ENCODE measurements at regions not wholly inside any gene's neighbourhood (a gene's known extent, or its start where the extent isn't known, plus 50 kb on each side); places are given as distances from the start of the nearest gene placed in this dataset.

DNA sequence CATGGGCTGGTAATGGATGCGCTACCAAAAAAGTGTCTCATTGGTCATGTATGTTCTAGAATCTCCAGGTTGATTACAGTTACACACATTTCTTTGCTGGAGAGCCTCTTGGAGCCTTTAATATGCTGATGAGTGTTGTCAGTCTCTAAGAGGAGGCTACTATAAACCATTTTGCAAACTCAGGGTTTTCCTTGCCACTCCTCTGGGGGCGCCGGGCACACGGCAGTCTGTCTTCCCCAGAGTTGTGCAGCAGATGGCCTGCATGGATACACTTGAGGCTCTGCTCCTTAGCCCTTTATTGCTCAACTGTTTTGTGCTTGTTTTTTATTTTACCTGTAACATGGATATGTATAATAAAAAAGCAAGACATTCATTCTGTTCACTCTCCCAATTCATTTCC, 196.5 kb downstream of the ACTR3B start:
- FAIRE-seq = no peak

DNA sequence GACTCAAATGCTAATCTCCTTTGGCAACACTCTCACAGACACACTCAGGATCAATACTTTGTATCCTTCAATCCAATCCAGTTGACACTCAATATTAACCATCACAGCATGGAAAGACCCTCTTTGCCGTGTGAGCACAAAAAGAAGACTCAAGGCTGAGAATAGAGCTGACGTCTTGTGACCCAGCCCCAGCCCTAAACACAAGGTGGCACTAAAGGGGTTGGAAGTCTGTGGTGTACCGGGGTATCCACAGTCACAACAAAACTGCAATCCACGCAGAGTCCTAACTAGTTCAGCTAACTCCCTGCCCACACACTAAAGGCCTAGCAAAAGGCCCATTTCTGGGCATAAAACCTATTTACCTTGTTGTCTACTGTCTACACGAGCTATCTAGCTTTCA, 200.1 kb downstream of the ACTR3B start:
- FAIRE-seq = no peak

DNA sequence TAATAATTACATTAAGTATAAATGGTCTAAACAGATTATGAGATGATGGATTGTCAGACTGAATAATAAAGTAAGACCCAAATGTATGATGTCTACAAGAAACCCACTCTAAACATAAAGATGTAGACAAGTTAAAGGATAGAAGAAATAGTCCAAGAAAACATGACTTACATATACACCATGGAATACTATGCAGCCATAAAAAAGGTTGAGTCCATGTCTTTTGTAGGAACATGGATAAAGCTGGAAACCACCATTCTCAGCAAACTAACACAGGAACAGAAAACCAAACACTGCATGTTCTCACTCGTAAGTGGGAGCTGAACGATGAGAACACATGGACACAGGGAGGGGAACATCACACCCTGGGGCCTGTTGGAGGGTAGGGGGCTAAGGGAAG, 202.2 kb downstream of the ACTR3B start:
- peak; percentile 6 for FAIRE-seq

DNA sequence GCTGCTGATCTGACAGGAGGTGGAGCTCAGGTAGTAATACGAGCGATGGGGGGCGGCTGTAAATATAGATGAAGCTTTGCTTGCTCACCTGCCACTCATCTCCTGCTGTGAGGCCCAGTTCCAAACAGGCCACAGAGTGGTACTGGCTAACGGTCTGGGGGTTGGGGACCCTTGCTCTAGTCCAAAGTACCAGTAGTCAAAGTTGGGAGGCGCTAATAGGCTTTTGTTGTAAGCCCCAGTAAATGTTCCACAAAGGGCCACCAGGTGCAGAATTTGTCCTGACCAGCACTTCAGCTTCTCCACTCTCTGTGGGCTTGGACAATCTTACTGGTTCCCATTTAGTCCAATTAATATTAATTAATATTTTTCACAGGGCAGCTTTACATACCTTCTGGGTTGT, 206.6 kb downstream of the ACTR3B start:
- no peak for FAIRE-seq

DNA sequence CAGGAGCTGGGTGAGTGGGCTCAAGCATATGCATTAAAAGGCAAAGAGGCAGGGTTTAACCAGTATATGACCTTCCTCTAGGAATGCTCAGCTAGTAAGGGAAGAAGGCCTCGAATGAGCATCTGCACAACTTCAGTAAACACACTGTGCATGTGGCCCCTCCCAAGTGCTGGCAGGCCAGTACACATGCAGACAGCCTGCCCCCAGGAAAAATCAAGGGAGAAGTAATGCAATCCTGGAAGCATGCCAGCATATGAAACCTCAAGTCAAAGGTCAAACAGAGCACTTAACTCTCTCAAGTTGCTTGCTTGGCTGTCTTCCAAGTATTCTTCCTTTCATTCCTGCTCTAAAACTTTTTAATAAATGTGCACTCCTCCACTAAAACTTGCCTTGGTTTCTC, 208.4 kb downstream of the ACTR3B start:
- FAIRE-seq = no peak

DNA sequence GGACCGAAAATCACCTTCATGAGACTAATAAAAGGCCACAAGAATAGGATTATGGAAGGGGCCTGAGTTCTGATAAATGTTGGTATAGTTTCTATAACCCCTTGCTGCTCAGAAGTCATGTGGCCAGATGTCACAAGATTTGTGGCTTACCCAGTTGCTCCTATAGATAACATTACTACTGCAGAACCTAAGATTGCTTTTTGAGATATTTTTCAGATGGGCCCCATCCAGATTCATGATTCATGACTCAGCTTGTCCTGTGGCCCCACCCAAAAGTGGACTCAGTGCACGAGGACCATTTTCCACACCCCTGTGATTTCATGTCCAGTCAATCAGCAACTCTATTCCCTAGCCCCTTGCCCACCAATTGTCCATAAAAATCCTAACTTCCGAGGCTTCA, 209.0 kb downstream of the ACTR3B start:
- FAIRE-seq = no peak

DNA sequence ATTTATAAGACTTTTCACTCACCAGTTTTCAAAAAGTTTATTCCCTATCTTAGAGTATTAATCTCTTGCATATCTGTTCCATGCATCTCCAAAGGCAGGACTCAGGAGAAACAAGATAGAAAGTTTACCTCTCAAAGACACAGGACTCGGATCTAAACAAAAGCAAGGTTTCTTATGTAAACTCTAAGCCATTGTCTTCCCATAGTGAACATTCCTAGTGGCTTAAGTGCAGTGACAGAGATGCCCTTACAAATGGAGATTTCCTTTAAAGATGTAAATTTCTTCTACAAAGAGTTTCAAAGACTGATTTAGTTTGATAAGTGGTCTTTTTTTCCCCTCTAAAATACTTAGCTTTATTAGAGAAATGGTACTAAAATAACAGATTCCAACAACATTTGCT, 209.8 kb downstream of the ACTR3B start:
- no peak for FAIRE-seq

DNA sequence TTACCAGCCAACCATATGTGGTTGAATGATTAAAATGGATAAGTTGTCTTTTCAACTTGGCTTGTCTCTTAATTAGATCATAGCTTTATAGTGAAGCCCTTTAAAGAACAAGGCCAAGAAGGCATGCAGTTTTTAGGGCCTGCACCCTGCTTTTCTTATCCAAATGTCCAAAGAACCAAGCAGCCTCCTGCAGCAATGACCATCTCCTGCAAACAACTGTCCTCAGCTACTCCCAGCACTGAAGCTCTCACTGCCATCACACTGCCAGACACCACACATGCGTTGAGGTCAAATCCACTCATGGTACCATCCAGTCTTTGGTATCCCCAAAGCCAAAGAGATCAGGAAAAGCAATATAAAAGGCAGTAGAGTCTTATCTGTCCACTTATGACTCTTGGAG, 210.3 kb downstream of the ACTR3B start:
- FAIRE-seq = no peak

DNA sequence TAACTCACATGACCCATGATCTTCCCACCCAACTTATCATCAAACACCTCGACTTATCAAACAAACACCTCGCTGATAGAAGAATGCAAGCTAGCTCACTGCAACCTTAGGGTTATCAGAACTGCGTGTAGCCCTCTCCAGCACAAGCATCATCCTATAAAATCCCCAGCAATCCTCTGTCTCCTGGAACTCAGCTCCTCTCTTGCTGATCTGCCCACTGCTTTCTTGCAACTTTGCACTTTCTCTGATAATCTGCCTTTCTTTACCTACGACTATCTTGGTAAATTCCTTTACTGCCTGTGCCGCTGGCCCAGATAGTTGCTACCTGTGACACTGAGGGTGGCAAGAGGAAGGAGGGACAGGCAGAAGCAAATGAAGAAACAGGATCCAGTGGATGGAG, 210.9 kb downstream of the ACTR3B start:
- FAIRE-seq = no peak

DNA sequence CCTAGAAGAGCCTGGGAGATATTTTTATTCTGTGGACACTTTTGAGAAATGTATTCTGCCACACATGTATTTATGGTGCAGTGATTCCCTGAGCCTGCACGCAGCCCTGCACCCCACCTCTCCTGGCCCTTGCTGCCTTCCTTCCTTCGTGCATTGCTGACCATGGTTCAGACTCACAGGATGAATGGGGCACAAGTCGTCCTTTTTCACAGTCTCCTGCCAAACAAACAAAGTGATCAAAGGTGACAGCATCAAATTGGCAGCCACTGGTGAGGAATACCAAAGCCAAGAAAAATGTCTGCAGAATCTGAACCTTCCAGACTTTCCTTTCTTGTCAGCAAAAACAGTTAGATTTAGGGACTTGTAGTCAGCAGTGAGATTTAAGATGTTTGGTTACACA, 215.0 kb downstream of the ACTR3B start:
- FAIRE-seq = no peak

DNA sequence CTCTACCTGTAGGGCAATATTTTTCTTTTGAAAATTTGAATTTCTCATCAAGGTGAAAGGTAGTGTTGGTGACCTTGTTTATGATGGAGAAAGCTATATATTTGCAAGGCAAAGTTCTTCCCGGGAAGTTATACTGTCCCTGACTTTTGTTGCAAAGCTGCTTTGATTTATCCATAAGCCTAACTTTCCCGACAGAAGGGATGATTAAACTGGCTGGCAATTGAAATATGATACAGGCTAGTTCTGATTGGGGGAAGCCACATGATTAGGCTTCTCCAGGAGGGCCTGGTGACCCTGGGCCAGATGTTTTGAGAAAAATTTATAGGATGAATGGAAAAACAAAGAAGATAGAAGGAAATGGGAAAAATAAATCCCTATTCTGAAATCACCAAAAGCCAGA, 215.5 kb downstream of the ACTR3B start:
- FAIRE-seq = no peak

DNA sequence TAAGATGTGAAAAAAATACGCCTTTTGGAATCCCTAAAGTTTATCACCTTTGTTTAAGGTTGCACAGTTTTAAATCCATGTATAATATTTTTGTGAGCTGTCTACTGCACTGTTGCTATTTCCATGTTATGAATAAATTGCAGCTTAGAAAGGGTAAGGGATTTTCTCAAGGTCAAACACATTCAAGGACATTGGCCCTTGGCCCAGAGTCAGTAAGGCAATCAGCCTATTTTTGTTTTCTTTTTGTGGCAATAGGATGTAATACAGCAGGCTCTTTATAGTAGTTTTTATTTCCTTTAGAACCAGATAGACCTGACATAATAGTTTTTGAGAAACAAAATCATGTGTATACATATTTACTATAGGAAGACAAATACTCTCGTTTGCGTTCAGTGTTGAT, 219.8 kb downstream of the ACTR3B start:
- FAIRE-seq = no peak

DNA sequence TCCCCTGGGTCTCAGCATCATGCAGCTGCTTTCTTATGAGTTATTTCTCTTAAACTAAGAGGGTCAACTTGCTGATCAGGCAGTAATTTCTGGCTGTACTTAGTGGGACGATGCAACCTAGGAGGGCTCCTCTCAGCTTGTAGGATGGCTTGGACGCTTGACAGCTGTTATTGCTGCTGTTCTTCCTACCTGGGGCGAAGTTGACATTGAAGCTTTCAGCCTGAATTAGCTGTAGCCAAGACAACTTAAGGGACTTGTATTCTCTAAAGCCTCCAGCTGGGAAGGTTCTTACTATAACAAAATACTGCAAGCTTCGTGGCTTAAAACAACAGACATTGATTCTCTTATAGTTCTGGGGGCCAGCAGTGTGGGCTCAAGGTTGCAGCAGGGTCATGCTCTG, 224.9 kb downstream of the ACTR3B start:
- FAIRE-seq = no peak

DNA sequence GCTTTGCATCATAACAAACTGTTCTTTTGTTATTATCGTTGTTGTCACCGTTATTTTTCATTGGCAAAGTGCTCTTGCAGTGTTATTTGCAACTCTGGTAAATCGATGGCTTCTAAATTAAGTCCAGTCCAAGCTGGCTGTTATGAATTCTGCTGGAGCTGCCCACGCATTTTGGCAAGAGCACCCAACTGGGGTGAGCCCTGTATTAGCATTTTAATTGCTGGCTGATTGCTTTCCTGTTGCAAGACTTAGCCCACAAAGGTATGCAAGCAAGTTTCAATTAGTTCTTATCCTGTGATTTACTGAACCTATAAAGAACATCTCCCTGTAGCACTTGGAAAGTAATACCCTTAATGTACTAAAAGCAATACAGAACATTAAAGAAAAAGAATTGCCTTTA, 226.8 kb downstream of the ACTR3B start:
- FAIRE-seq = no peak

DNA sequence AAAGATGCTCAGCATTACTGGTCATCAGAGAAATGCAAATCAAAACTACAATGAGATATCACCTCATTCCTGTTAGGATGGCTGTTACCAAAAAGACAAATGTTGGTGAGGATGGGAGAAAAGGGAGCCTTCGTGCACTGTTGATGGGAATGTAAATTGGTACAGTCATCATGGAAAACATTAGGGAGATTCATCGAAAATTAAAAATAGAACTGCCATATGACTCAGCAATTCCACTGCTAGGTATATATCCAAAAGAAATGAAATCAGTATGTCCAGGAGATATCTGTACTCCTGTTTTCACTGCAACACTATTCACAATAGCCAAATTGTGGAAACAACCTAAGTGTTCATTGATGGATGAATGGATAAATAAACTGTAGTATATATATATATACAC, 228.1 kb downstream of the ACTR3B start:
- no peak for FAIRE-seq

DNA sequence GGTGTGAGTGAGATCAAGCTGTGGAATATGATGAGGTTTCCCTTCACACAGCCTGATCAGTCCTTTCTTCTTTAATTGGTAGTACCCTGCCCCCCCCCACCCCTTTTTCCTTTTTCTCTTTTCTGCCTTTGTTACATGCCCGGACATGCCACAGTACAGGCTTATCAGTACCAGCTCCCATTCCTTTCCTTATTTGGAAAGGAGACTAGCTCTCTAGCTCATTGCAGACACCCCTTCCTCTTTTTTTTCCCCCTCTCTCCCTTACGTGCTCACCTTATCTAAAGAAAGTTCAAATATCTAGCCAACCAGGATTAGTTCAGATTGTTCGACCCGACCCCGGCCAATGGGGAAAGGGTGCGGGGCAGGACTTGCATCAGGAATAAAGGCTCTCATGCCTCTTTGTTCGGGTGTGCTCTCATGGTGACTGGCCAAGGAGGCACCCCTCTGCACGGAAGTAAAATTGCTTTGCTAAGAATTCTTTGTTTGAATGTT, 230.4 kb downstream of the ACTR3B start:
- no peak for FAIRE-seq

DNA sequence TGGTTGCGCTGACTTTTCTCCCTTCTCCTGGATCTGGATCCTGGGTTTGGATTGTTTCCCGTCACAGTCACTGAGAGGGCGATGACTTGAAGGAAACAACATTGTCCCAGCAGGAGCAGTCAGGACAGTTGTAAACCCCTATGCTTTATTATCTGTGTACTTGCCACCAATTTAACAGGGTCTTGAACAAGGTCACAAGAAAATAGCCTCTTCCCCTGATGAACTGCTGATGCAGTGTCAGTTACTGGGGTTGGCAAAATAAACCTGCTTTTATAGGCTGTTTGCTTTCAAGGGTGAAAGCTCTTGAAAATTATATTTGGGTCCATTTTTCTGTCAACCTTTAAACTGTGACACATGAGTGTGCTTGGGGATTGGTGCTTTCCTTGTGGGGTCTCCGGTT, 238.9 kb downstream of the ACTR3B start:
- no peak for FAIRE-seq

DNA sequence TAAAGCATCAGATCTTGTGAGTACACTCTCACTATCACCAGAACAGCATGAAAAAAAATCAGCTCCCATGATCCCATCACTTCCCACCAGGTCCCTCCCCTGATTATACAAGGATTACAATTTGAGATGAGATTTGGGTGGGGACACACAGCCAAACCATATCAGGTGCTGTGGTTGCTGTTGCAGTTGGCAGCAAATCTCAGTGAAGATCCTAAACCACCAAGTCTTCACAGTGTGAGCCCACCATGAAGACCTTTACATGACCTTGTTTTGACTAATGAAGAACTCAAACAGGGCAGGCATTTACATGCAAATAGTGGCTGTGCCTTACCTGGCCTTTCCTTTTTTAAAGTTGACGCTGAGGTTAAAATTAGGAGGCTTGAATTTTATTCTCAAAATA, 242.6 kb downstream of the ACTR3B start:
- no peak for FAIRE-seq

DNA sequence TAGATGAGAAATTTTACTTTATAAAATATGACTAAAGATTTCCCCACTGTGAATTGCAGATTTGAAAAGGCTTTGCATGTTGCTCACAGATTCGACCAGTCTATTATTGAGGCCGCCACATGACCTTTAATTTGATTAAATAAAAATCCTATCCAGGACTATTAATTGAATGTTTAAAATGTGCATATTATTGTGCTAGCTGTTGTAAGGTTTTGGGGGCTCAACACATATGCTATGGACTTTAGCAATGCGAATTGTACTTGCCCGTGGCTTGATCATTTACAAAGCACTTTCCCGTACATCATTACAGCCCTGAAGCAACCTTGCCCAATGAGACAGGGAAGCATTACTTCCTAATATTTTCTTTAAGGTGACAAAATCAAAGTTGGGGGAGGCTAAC, 243.0 kb downstream of the ACTR3B start:
- FAIRE-seq = no peak

DNA sequence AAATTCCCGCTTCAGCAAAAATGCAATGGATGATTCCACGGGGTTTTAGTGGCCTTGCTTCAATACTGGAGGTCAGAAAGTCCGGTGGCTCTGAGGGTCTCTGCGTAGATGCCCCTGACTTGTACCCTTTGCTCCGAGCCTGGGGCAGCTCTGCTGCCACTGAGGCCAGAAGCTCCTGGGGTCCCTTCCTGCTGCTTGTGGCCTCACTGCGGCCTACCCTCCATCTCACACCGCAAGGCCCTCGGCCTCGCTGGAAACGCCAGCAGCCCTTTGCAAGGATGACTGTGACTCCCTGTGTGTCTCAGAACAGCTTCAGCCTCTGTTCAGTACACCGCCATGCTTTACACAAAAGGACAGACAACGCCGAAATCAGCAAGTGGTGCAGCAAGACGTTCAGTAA, 244.8 kb downstream of the ACTR3B start:
- no peak for FAIRE-seq

DNA sequence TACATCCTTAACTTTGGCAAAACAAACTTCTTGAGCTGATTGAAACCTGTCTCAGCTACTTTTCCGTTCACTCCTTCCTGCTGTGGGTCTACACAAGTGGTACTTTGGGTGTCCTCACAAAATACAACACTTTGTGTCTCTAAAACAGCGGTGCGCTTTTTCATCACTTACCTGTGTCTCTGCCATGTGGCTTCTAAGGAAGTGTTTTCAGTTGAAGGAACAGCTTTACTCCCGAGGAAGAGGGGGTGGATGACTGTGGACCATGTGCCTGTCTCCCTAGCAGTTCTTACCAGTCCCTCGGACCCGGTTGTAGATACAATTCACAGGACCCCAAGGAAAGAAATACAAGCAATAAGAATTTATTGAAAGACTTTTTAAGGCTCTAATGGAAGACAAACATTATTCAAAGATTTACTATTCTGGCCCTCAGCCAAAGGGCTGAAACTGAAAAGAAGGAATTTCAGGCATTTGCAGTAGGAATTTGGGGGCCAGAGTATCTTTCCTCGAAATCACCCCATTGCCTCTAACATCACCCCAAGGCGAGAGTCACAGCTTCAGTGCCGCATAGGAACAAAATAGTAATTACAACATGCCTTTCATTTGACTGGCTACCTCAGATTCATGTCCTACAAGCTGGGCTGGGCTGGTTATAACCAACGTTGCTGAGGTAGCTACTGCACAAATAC, 246.3 kb downstream of the ACTR3B start:
- FAIRE-seq = no peak

DNA sequence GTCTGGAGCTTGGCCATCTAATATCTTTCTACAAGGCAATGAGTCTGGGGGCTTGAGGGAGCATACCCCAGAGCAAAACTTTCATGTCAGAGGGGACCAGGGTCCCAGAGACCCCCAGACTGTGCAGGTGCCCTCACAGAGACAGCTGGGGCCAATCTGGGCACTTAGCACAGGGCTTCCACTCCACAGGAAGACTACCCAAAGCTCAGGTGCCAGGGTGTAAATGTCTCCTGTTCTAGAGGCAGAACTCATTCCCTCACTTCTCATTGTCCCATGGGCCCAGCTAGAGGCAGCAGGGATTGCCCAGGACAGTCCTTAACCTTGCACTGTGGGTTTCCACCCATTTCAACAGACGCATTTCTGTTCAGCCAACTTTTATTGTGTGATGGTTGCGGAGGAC, 246.9 kb downstream of the ACTR3B start:
- FAIRE-seq = no peak

DNA sequence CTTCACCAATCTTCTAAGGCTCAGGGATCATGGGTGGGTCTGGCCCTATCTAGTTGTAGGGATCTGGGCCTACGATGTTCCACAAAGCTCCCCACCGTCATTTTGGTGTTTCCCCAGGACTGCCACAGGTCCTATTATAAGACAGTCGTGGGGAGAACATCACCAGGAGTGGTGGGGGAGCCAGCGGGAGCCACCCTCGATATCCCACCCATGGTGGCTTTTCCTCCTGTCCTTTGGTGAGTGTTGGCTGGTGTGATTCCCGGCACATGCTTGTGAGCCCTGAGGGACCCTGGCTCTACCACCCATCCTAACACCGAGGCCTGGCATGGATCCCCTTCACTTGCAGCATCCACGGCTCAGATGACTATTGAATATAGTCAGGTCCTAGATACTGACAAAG, 247.4 kb downstream of the ACTR3B start:
- FAIRE-seq = no peak

DNA sequence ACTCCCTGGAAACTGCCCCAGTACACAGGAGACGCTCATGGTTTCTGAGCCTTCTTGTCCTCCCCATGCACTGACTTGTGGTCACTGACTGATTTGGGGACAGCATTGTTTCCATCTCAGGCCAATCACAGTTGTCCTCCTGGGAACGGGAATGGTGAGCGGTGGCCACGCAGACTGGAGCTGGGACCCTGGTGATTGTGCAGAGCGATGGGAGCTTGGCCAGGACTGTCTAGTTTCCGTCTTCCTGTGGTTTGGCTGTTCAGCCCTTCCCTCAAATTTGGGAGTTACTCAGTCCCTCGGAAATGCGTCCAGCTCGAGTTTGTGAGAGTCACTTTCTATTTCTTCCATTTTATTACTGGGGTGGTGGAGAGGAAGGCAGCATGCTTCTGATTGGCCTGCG, 250.9 kb downstream of the ACTR3B start:
- FAIRE-seq = no peak

DNA sequence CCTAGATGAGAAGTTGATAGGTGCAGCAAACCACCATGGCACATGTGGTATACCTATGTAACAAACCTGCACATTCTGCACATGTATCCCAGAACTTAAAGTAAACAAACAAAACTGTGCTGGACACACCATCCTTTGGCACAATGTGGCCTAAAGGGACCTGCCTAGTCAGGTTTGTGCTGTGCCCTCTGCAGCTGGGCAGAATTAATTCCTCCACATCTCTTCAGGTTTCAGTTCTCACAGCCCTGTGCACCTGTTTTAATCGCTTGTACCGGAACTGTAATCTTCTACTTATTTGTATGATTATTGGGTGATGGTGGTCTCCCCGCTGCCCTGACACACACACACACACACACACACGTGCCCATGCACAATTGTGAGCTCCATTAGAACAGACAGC, 252.7 kb downstream of the ACTR3B start:
- FAIRE-seq = no peak

DNA sequence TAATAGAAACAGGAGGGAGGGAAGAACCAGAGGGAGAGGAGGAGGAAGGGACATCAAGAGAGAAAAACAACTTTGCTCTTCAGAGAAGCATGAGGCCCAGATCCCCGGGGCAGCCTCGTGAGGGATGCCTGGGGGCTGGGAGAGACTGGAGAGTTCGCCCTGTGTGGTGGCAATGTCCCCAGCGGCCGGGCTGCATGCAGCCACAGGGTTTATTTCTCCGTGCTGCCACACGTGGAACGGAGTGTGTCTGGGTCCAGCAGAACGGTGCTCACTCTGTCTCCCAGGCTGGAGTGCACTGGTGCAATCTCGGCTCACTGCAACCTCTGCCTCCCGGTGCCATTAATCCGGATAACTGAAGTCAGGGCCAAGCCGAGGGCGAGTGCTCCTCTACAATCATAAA, 257.7 kb downstream of the ACTR3B start:
- FAIRE-seq = no peak

Data from A204.1 (cell line).